GM12892 (cell line): ENCODE measurements at regions not wholly inside any gene's neighbourhood (a gene's known extent, or its start where the extent isn't known, plus 50 kb on each side); places are given as distances from the start of the nearest gene placed in this dataset.

Source experiments
- DNase-seq: peaks from one replicate; pipeline ENCODE4 v3.0.0; 2011; ENCODE audit not compliant: insufficient read length
- FAIRE-seq: peaks from 2 replicates; lab custom pipeline; 2011; peaks lifted over from hg19 to GRCh38; lab: Jason Lieb, UNC
- POLR2A ChIP-seq: IDR thresholded peaks from 2 replicates; pipeline ENCODE4 v1.6.1; 2011; ENCODE audit warnings: low read depth, low read length, control low read depth
- POLR2AphosphoS5 ChIP-seq: IDR thresholded peaks from 2 replicates; pipeline ENCODE4 v1.6.1; 2011; ENCODE audit warnings: low read depth, low read length, control low read depth
- TAF1 ChIP-seq: IDR thresholded peaks from 2 replicates; pipeline ENCODE4 v1.6.1; 2011; ENCODE audit warnings: low read depth, mild to moderate bottlenecking, control low read depth, low read length, borderline replicate concordance

DNA sequence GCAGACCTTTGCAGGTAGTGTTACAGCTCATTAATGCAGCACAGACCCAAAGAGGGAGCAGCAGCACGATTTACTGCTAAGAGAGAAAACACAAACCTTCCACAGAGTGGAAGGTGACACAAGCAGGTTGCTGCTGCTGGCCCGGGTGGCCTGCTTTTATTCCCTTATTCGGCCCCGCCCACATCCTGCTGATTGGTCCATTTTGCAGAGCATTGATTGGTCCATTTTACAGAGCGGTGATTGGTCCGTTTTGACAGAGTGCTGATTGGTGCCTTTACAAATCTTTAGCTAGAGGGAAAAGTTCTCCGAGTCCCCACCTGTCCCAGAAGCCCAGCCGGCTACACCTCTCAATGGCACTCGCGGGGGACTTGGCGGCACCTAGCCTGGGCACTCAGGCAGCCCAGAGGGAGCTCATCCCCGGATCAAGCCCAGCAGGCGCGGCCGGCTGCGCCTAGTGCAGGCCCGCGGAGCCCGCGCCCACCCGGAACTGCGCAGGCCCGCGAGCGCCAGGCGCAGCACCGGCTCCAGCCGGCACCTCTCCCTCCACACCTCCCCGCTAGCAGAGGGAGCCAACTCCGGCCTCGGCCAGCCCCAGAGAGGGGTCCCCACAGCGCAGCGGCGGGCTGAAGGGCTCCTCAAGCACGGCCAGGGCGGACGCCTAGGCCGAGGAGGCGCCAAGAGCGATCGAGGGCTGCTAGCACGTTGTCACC lies 825.6 kb upstream of the HS6ST1 start:
- DNase-seq (no peak), FAIRE-seq (no peak)
- TF ChIP-seq POLR2A (no peak), POLR2AphosphoS5 (no peak), TAF1 (no peak)

GRCh38 chr2:129152514-129152913 lies 827.0 kb upstream of the RAB6C start:
- no peak for FAIRE-seq
- no peak for DNase-seq
- TF ChIP-seq TAF1 (no peak), POLR2A (no peak), POLR2AphosphoS5 (no peak)

DNA sequence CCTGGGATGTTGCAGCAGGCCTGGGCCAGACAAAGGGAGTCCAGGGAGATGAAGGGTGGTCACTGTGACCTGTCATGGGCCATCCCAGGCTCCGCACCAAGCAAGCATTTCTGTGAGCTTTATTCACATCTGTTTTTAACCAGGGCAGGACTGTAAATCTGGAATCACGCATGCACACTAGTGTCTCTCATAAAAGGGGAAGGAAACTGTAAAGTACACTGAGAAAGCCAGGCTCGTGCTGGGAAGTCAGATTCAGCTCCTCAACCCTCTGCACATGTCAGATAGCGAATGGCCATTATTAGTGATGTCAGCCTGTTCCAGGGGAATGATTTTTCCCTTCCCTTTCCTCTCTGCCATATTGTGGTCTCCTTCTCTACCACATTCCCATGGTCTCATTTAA lies 818.6 kb upstream of the RAB6C start:
- FAIRE-seq (no peak), DNase-seq (no peak)
- no peak for TF ChIP-seq TAF1
- no peak for TF ChIP-seq POLR2AphosphoS5
- no peak for TF ChIP-seq POLR2A

DNA sequence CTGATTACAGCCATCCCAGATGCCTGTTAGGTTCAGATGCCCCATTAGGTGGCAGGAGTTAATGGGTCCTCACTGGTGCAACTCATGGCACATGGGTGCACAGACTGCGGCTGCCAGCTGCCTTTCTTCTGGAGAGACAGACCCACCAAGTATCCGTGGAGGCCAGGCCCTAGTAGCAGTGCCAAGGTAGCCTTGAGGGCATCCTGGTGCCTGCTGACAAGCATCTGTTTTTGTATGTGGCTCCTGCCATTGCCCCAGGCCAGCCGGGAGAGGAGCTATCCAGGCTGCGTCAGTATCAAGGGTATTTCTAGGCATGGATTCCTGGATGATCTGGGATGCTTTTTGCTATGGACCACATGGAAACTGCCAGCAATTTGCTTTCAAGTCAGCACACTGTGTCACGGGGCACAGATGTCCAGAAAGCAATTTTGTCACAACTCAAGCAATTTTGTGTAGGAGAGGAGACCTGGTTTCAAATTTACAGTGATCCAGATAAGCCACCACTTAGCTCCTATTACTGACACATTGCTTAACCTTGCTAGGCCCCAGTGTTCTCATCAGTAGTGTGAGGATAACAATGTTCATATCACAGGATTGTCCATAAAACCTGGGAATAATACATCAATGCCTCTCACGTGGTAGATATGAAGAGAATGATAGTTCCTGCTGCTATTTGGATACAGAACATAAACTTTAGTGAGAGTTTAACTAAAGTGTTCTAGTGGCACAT lies 815.1 kb upstream of the RAB6C start:
- FAIRE-seq = no peak
- TF ChIP-seq POLR2A = no peak
- no peak for TF ChIP-seq POLR2AphosphoS5
- no peak for TF ChIP-seq TAF1
- DNase-seq = no peak

- FAIRE-seq = no peak
- TF ChIP-seq TAF1 (no peak), POLR2A (no peak), POLR2AphosphoS5 (no peak)
- DNase-seq = no peak
Measured at GRCh38 chr2:129165006-129165405, 814.5 kb upstream of the RAB6C start.

GRCh38 chr2:129167456-129167855 lies 812.0 kb upstream of the RAB6C start:
- DNase-seq (no peak), FAIRE-seq (no peak)
- TF ChIP-seq TAF1 = no peak
- no peak for TF ChIP-seq POLR2A
- TF ChIP-seq POLR2AphosphoS5 = no peak

DNA sequence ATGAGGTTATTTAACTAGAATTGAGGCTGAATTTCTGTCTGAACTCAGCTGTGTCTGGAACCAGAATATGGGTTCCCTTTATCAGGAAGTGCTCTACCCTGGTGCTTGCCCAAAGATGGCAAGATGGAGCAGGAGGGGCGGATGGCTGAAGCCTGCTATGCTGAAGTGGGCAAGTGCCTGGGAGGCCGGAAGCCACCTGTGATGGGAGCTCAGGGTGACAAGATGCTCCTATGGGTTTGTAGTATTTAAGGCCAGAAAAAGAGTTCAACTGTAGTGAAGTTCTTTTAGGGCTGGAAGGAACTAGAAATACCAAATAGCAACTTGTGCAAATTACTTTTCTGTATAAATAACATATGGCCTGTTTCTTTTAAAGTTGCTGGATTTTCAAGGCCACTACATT lies 808.9 kb upstream of the RAB6C start:
- TF ChIP-seq POLR2AphosphoS5 = no peak
- TF ChIP-seq POLR2A = no peak
- no peak for TF ChIP-seq TAF1
- DNase-seq (no peak), FAIRE-seq (no peak)

- TF ChIP-seq POLR2A = no peak
- no peak for FAIRE-seq
- DNase-seq = no peak
Measured at GRCh38 chr2:129174143-129174542, 805.3 kb upstream of the RAB6C start.

GRCh38 chr2:129175051-129175450 lies 804.4 kb upstream of the RAB6C start:
- TF ChIP-seq POLR2AphosphoS5 = no peak
- FAIRE-seq = no peak
- DNase-seq = no peak

GRCh38 chr2:129176375-129176774 lies 803.1 kb upstream of the RAB6C start:
- DNase-seq = no peak
- TF ChIP-seq POLR2A = no peak
- no peak for TF ChIP-seq POLR2AphosphoS5
- TF ChIP-seq TAF1 = no peak
- no peak for FAIRE-seq

GRCh38 chr2:129178356-129178755 lies 801.1 kb upstream of the RAB6C start:
- no peak for TF ChIP-seq POLR2A
- no peak for TF ChIP-seq TAF1
- TF ChIP-seq POLR2AphosphoS5 = no peak
- no peak for FAIRE-seq
- no peak for DNase-seq

DNA sequence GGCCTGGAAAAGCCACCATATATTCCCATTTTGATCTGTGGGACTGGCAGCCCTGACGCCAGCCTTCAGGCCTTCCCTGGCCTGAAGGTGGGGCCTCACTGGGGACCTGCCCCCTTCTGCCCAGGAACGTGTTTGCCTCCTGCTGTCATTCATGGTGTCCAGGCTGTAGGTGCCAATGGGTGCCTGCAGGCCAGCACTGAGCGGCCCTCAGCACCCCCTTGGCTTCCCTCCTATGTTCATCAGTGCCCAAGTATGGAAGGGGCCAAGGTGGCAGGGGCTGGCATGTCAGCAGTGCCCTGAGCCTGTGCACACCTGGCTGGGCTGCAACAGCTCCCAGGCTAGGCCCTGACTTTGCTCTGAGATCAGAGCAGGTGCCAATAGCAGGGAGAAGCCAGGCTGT lies 800.3 kb upstream of the RAB6C start:
- FAIRE-seq (no peak), DNase-seq (no peak)
- TF ChIP-seq TAF1 (no peak), POLR2AphosphoS5 (no peak), POLR2A (no peak)
